ENCODE measurements at regions not wholly inside any gene's neighbourhood (a gene's known extent, or its start where the extent isn't known, plus 50 kb on each side); places are given as distances from the start of the nearest gene placed in this dataset.

DNA sequence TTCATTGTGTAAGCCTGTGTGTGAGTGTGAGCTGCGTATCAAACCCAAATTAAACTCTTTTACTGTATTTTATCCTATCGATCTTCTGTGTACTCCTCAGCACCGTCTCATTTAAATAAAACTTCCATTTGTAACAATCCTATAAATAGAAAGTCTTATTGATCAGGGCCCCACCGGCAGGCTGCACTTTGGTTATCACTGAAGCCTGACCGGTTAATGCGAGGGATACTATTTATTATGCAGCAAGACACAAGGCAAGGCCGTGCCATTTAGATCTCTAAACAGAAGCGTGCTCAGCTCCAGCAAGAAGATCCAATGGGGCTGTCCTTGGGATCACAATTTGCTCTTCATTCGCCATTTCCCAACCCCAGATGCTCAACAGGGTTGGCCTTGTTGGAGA, 252.6 kb upstream of the TSHZ3 start:
- DNase-seq (ENCODE audit: low spot score) (no peak), ATAC-seq (no peak), FAIRE-seq (no peak)
- intact Hi-C loops (cut with micrococcal nuclease; ENCODE audit: unreplicated experiment), result no loop called here
- Histone ChIP-seq H2AFZ (ENCODE audit: low read length) (no peak overlapping the region), H3K36me3 (replicated peaks in 1 of 2; ENCODE audit: control insufficient read depth in 1 of 2, insufficient read depth in 2 of 2, low read length in 2 of 2) (no peaks in the 10 kb centered on the region), H3K9ac (ENCODE audit: insufficient read depth, low read depth, low read length) (no peak overlapping the region), H3K27ac (ENCODE audit: extremely low read length, insufficient read depth, low read length) (no peak overlapping the region), H3K9me3 (ENCODE audit: low read length) (peaks cover 79% of the 10 kb centered on the region), H3K27me3 (ENCODE audit: control insufficient read depth in 1 of 2, insufficient read depth in 2 of 2, low read length in 2 of 2) (no peaks in the 10 kb centered on the region), H3K4me1 (ENCODE audit: insufficient read depth, low read length) (no peaks in the 10 kb centered on the region), H3K4me2 (ENCODE audit: low read depth, low read length) (no peak overlapping the region), H3K4me3 (replicated peaks in 1 of 3; ENCODE audit: insufficient read depth in 1 of 3, low read depth in 2 of 3, low read length in 3 of 3) (no peak overlapping the region), H4K20me1 (ENCODE audit: insufficient read depth, low read length) (no peaks in the 10 kb centered on the region), H3K79me2 (ENCODE audit: insufficient read depth, low read length) (no peaks in the 10 kb centered on the region)
- in situ Hi-C loops (cut with HindIII; ENCODE audit: extremely low pct_ligation_motif_present, low pct_unique_long_range_greater_than_20kb), result no loop called here
- BruUV-seq (replicated peaks), result no TSS peak
- POLR2A ChIA-PET, result no interaction called here
- CTCF ChIA-PET (ENCODE audit: low intra/inter-chr PET ratio, low total read pairs), result no interaction called here
- no peak for TF ChIP-seq ARID5B (CRISPR knock-in tag; IDR thresholded peaks at IDR 0.05)
- TF ChIP-seq FOSL2 (CRISPR knock-in tag; IDR thresholded peaks at IDR 0.05), result no peak
- TF ChIP-seq, protein P1, sequence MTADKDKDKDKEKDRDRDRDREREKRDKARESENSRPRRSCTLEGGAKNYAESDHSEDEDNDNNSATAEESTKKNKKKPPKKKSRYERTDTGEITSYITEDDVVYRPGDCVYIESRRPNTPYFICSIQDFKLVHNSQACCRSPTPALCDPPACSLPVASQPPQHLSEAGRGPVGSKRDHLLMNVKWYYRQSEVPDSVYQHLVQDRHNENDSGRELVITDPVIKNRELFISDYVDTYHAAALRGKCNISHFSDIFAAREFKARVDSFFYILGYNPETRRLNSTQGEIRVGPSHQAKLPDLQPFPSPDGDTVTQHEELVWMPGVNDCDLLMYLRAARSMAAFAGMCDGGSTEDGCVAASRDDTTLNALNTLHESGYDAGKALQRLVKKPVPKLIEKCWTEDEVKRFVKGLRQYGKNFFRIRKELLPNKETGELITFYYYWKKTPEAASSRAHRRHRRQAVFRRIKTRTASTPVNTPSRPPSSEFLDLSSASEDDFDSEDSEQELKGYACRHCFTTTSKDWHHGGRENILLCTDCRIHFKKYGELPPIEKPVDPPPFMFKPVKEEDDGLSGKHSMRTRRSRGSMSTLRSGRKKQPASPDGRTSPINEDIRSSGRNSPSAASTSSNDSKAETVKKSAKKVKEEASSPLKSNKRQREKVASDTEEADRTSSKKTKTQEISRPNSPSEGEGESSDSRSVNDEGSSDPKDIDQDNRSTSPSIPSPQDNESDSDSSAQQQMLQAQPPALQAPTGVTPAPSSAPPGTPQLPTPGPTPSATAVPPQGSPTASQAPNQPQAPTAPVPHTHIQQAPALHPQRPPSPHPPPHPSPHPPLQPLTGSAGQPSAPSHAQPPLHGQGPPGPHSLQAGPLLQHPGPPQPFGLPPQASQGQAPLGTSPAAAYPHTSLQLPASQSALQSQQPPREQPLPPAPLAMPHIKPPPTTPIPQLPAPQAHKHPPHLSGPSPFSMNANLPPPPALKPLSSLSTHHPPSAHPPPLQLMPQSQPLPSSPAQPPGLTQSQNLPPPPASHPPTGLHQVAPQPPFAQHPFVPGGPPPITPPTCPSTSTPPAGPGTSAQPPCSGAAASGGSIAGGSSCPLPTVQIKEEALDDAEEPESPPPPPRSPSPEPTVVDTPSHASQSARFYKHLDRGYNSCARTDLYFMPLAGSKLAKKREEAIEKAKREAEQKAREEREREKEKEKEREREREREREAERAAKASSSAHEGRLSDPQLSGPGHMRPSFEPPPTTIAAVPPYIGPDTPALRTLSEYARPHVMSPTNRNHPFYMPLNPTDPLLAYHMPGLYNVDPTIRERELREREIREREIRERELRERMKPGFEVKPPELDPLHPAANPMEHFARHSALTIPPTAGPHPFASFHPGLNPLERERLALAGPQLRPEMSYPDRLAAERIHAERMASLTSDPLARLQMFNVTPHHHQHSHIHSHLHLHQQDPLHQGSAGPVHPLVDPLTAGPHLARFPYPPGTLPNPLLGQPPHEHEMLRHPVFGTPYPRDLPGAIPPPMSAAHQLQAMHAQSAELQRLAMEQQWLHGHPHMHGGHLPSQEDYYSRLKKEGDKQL (CRISPR knock-in tag; IDR thresholded peaks at IDR 0.05; ENCODE audit: low read depth), result no peak
- no peak for TF ChIP-seq POGK (CRISPR knock-in tag; conservative IDR thresholded peaks at IDR 0.05)
- 18% methylated on average over 9 of the region's 9 CpGs for WGBS (ENCODE audit: low lambda C conversion rate)

All from HepG2 (cell line).